ENCODE measurements at regions not wholly inside any gene's neighbourhood (a gene's known extent, or its start where the extent isn't known, plus 50 kb on each side); places are given as distances from the start of the nearest gene placed in this dataset.

DNA sequence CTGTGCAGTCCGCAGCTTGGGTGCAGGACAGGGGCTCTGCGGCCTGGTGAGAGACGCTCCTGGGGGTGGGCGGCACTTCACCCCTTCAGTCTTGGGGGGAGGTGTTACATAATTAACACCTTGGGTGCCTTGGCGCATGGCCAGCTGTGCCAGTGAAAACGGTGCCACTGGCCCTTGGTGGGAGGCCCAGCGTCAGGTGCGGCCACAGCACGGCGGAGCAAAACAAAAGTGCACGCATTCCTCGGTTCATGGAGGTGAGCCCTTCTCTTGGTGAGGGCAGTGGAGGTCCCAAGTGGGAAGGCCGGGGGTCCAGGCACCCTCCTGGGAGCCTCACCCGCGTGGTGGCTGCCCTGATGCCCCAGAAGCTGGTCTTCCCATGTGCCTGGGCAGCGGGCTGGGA lies 89.8 kb downstream of the ENGASE start:
- no peak for DNase-seq

DNA sequence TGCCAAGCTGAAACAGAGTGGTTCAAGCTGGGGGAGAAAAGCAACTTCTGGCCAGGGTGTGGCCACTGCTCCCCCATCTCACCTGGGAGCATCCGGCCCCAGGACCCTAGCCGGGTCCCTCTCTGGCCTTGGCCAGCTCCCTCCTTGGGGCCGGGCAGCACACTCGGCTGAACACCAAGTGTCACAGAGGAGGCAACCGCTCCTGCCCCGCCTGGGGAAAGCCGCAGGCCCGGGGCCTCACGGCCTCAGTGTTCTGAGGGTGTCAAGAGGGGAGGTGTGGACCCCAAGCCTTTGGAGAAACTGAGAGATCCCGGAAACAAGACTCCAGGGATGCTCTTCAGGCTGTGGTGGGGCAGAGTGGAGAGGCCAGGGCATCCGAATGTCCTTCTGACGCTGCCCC lies 88.4 kb downstream of the ENGASE start:
- DNase-seq: no peak

DNA sequence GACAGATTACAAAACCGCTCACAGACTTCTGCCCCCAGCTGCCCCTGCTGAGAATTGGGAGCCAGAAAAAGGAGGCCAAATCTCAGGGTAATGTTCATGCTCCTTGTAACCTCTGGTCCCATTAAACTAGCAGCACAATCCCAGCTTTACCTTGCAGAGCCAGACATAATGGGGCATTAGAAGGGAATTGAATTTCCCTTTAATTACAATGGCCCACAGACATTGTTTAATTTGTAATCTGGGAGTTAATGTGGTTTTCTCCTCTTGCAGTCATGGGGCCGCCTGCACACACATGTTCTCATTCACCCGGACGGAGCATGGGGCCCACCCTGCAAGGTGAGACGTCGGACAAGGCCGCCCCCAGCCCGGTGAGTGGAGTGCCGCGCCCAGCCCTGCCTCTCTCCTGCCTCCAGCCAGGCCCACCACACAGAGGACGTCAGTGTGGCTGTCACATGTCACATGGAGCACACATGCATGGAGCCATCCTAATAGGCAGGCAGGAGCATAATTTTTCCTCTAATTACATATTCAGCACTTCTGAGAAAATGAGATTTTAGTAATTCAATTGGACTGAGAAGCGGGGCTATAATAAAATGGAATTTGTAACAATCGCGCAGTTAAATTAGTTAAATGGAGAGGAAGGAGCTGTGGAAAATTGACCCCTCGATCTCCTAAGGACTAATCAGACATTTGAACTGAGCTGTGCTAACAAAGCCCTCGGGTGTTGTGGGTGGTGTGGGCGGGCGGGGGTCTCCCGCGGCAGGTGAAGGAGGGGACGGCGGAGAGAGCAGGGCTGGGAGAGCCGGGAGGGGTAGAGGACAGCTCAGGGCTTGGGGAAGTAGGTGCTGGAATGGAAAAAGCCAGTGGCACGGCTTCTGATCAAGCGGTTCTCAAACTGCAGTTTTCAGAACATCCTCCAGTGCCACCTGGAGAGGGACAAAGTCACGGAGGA lies 87.7 kb downstream of the ENGASE start:
- DNase-seq: no peak

DNA sequence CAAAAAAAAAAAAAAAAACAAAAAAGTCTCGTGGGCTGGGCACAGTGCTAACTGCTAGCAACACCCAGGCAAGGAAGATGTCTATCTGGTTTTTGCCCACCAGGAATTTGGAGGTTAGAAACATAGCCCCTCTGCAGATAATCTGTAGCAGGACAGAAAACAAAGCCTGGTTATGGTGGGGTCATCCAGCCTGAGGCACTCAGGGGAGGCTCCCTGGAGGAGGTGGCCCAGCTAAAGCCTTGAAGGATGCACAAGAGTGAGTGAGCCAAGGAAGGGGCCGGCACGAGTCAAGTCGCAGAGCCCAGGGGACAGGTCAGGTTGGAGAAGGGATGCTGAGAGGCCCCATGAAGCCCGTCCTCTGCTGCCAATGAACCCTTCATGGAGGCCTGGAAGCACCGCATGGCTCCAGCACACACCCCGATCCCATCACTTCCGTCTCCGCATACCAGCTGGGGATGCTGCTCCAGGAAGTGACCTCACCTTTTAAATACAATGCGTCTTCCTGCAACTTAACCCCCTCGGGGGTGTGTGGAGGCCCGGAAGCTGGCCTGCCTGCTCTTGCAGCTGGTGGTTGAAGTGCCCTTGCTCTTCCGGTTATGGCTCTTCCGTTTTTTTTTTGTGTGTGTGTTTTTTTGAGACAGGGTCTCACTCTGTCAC lies 86.5 kb downstream of the ENGASE start:
- no peak for DNase-seq

DNA sequence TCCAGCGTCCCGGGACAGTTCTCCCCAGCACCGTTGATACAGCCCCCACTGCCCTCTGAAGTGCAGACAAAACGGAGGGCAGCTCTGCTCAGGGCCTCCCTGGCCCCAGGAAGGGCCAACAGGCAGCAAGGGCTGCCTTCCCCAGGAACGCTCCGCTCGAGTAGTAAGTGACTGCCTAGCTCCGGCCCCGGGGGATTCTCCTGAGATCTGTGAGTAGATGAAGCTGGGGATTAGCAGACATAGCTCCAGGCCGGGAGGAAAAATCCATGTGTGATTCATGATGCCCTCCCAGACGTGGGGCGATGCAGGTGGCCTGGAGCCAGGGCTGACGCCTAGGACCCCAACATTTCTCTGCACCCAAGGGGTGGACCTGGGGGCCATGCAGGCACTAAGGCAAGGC lies 85.3 kb downstream of the ENGASE start:
- DNase-seq: no peak

DNA sequence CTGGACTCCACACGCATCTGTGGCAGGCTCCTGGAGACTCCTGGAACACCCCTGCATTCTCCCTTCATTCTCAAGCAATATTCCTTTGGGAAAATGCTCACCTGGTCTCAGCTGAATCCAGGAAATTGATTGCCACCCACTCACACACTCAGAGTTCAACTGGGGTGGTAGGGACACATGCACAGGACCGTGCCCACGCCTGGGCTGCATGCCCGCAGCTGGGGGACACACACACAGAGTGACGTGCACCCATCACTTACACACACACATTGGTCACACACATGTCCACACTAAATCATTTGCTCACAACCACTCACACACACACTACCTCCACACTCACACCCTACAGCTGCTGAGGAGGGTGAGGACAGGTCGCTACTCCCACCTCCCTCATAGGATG lies 84.8 kb downstream of the ENGASE start:
- no peak for DNase-seq

DNA sequence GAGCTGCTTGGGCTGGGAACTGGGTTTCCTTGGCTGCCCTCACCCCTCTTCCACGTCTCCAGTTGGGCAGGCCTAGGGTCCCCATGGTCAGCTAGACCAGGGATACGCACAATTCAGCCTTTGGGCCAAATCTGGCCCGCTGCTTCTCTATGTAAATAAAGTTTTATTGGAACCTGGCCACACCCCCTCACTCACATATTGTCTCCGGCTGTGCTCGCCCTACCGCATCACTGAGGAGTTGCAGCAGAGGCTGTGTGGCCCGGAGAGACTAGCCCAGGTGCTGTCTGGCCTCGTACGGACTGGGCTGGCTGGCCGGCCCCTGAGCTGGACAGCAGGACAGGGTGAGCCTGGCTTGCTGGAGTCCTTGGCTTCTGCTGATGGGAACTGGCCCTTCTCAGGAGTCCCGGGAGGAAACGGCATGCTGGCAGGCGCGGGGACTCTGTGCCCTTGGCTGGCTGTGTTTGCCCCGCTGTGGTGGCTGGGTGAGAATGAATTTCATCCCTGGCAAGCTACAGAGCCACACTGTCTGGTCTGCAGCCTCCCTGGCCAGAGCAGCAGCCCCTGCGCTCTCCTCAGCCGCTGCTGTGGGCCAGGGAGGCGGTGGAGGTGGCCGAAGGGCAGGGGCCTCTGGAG lies 82.0 kb downstream of the ENGASE start:
- DNase-seq: no peak

DNA sequence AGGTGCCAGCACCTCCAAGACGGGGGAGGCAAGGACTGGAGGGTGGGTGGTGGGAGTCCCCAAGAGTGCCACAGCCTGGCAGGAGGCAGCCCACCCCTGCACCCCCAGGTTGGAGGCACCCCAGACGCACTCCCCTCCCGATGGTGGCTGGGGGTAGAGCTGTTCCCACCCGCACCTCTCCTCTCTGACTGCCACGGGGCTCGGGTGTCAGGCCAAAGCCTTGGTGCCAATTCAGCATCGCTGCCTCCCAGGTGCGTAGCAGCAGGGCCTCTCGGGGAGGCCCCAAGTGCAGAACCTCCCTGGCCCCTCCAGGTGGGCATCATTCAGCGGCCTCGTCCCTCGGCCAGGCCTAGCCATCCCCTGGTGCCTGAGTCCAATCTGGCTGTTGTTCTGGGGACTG lies 81.1 kb downstream of the ENGASE start:
- no peak for DNase-seq

DNA sequence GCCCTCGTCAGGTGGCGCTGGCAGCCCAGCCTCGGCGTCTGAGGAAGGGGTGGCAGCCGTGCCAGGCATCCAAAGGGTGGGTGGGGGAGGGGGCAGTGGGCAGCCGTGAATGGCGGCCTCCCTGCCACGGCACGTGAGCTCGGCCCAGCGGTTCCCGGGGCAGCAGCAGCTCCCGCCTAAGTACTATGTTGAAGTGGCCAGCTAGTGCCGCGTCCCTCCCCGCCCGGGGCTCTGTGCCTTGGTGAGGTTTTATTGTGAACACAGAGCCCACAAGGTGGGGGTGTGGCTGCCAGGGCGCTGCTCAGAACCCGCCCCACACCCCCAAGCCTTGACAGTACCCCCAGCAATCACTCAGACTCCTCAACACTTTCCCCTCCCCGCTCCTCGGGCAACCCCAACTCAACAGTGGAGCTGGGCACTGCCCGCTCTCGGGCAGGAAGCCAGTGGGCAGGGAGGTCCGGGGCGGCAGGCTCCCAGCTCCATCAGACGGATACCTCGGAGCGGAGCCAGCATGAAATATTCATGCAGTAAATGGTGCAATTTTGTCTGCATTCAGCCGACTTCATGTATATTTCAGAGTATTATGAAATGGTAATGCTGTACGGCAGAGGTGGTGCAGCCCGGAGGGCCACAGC lies 80.4 kb downstream of the ENGASE start:
- no peak for DNase-seq

DNA sequence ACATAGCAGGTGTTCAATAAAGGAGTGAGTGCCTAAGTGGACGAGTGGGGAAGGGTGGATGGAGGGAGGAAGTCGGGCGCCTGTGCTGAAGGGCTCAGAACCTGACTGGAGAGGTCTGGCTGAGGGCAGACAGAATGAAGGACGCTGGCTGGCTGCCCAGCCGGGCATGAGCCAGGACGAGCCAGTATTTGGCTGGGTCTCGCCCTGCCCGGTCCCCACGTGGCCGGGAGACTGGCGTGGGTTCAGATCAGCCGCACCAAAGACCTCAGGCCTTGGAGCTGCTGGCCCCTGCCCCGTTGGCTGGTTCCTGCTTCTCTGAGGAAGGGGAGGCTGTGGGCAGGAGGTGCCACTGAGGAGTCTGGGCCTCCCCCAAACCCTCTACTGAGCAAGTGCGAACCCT lies 79.8 kb downstream of the ENGASE start:
- no peak for DNase-seq

DNA sequence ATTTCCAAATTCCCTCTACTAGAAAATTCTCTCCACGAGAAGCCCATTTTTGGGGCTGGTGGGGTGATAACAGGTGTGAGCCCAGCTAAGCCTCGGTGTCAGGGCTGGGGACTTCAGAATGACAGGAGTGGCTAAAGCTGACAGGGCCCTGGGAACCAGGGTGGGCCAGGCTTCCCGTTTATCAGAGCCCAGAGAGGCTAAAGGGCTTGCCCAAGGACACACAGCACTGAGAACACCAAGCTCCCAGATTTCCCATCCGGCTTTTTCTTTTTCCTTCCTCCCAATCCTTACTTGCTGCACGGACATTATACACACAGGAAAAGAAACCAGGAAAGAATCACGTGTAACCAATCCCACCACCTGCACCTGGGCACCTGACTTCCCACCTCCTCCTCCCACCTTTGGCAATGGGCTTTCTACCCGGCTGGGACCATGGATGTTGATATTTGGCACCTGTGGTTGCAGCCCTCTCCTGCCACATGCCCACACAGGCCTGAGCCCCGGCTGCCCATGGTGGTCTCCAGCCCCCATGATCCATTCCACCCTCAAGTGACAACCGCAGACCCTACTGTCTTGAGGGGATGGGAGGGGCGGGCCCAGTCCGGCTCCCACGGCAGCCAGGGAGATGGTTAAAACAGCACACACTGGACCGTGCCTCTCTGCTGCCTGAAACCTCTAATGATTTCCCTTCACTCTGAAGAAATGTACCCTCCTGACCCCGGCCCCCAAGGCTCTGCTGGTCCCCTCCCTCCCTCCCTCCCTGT lies 78.9 kb downstream of the ENGASE start:
- no peak for DNase-seq

DNA sequence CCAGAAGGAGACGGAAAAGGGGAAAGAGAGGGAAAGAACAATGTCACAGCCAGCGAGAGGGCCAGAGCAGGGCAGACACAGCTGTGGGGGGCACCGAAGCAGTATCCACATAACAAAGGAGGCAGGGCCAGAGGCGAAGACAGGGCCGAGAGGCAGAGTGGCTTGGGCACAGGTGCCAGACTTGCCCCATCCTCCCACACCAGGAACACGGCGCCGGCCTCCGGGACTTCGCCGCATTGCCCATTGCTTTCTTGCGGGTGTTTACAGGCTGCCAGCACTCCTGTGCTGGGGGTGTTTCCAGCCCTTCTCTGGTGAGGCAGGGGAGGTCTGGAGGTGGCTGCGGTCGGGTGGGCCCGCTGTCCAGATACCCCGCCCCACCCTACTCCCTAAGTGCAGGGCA lies 78.0 kb downstream of the ENGASE start:
- DNase-seq: no peak

DNA sequence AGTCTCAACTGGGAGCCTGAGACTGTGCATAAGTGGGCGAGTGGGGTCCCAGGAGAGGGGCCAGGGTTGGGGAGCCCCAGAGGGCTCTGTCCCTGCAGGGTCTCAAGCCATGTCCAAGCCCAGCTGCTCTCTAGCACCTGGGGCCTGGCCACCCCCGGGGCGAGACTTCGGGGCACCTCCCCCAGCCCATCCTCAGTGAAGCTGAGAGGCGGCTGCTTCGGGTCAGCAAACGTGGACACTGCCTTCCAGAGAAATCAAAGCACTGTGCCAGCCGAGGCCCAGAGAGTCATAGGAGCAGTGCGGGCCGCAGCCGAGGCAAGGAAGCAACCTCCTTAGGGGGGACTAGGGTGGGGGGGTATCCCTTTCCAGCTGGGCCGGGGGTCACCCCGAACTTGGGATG lies 77.5 kb downstream of the ENGASE start:
- no peak for DNase-seq

DNA sequence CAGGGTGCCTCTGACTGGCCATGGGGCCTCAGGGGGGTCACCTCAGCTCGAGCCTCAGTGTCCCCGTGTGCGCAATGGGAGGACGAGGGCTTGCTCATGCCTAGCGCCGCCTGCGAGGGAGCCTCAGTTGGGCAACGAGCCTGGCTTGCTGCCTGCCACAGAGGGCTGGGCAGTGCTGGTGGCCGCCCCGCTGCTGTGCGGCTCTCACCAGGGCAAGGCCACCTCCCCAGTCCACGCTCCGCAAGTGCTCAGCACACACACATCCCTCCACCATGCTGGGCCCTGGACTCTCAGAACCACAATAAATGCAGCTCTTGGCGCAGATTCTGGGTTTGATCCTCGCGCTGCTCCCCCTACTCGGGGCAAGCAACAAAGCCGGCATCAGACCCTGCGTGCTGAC lies 76.2 kb downstream of the ENGASE start:
- DNase-seq: no peak

DNA sequence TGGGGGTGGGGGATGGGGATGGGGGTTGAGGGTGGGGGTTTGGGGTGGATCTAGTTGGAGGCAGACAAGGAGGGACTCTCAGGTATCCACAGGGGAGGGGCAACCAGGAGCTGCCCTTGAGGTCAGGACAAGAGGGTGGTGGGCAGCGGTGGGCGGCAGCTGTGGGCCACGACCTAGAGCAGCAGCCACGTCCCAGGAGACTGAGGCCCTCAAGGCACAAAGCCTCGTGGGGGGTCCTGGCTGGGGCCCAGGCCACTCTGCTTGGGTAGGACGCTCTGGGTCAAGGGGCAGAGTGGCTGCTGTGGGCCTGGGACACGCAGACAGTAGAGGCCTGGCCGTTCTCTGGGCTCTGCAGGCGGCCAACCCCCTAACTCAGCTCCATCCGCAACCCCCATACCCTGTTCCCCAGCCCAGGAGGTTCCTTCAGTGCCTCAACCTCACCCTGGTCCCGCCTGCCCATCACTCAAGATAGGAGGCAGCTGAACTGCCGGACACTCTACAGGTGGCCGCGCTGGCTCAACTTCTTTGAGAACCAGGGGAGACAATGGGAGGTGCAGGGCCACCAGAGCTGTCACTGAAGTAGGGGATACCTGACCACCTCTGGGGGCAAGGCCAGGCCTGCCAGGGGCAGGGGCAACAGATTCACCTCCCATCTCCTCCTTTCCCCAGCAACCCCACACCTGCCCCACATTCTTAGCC lies 75.6 kb downstream of the ENGASE start:
- no peak for DNase-seq

DNA sequence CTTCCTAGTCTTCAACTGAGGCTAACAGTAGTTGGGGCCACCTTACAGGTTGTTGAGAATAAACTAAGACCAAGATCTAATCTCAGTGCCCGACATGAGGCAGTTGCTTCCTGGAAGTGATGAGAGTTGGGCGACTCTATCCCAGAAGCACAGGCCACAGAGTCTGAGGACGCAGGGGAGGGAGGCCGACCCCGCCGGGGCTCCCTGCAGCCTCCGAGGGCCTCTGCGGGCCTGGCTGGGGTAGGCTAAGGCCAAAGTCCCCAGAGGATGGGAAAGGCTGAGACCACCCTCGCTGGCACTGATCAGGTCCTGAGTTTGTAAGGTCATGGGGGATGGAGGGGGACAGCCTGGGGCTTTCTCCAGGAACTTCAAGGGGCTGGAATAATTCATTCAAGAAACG lies 74.0 kb downstream of the ENGASE start:
- DNase-seq: no peak

DNA sequence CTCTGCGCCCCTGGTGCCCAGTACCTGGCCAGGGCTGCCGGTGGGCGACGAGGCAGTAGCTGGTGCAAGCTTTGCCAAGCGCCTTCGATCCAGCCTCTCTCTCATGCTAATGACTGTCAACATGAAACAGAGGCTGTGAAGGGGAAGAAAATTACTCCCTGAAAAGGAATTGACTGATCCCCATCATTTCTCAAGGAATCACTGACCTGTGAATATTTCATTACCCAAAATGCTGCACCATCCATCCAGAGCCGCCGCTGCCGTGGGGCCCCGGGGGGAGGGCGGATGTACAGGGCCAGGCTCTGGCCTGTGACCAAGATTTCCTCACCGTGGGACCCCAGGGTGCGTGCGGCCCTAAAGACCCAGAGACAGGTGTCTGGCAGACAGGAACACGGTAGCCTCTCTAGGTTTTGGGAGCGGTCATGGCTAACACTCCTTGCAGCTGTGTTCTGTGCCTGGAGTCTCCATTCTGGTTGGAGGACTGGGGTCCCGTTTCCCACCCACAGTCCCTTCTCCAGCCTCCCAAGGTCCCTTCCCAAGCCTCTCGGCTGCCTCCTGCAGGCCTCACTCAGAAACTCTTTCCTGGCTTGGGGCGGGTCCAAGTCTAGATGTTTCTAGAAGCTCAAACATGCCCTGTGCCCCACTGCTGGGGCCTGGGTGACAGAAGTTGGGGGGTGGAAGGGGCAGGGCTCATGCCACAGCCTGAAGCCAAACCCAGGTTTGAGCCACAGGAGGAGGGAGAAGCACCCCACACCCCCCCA lies 73.3 kb downstream of the ENGASE start:
- DNase-seq: no peak

DNA sequence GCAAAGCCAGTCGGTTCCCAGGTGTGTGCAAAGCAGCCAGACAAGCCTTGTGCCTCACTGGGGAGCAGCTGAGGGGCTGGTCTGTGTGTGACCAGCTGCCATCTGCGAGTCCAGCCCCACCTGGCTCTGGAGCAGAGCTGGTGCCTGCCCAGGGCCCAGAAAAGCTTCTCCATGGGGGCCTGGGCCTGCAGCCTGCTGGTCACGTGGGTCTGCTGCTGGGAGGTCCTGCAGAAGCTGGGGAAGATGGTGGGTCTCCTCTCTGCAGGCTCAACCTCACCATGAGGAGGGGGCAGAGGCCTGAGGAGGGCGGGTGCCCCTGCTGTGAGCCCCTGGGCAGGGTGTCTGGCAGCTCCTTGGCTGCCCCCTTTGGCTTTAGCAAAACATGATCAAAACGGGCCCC lies 71.9 kb downstream of the ENGASE start:
- no peak for DNase-seq

DNA sequence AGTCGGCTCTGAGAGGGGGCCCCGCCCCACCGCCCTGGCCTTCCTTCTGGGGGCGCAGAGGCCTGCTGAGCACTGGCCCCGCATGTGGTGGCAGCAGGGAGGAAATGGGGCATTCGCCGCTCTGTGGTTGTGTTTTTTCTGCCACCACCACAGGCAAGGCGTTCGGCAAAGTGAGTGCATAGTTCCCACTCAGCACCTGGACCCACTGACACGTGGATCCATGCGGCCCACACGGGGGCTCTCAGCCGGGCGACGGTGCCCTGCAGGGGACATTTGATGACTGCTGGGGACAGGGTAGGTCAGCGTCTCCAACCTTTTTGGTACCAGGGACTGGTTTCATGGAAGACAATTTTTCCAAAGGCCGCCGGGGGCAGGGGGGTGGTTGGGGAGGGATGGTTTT lies 70.9 kb downstream of the ENGASE start:
- no peak for DNase-seq

DNA sequence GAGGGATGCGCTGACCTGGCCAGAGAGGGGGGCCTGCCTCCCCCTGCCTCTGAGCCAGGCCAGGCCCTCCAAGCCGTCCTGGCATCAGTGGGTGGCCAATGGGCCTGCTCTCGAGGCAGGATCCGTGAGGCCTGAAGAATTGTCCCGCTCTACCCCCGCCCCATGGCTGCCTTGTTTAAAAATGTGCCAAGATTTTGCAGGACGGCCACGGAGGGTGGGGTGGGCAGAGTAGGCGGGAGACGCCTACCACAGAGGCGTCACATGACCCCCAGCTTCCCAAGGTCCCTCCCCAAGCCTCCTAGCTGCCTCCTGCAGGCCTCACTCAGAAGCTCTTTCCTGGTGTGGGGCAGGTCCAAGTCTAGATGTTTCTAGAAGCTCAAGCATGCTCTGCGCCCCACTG lies 69.5 kb downstream of the ENGASE start:
- no peak for DNase-seq

DNA sequence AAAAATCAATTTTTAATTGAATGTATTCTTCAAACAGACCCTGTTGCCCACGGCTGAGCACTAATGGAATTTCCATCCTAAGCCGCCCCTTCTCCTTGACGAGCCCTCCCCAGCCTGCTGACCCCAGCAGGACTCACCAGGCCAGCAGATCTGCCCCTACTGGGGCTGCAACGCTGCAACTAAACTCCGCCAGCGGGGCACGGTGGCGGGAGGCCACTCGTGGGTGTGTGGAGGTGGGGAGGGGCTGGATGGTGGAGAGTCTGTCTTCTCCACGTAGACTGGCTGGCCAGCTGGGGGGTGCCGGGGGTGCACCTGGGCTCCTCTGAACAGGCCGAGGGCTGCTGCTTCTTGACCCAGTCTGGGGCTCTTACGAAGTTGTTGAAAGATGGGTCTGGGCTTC lies 67.8 kb downstream of the ENGASE start:
- DNase-seq: no peak

Measured in activated CD8-positive, alpha-beta memory T cell treated with anti-CD3 and anti-CD28 coated beads, Interleukin-2, amount 50 U/mL, for 4 hours (primary cell).